Mesothelial cell of epicardium (in vitro differentiated cells): ENCODE measurements at regions not wholly inside any gene's neighbourhood (a gene's known extent, or its start where the extent isn't known, plus 50 kb on each side); places are given as distances from the start of the nearest gene placed in this dataset.

Experiments
- DNase-seq, 2 experiments: peaks; one replicate each; pipeline ENCODE4 v3.0.0; 2021; ENCODE audit warnings: low spot score in 2 of 2; ENCODE audit not compliant: unreplicated experiment in 2 of 2
- H3K27ac Mint-ChIP-seq: 2 replicates; pipeline ENCODE4 v1.8.0; 2021; ENCODE audit warnings: mixed read lengths
- H3K27me3 Mint-ChIP-seq: 2 replicates; pipeline ENCODE4 v1.8.0; 2021; ENCODE audit warnings: low read depth, mixed read lengths
- H3K36me3 Mint-ChIP-seq: 2 replicates; pipeline ENCODE4 v1.8.0; 2021; ENCODE audit warnings: mixed read lengths
- H3K4me1 Mint-ChIP-seq: 2 replicates; pipeline ENCODE4 v1.8.0; 2021; ENCODE audit warnings: mixed read lengths
- H3K4me3 Mint-ChIP-seq: 2 replicates; pipeline ENCODE4 v1.8.0; 2021; ENCODE audit warnings: mild to moderate bottlenecking, moderate library complexity, mixed read lengths
- H3K9me3 Mint-ChIP-seq: 2 replicates; pipeline ENCODE4 v1.8.0; 2021; ENCODE audit warnings: mixed read lengths
- CTCF ChIP-seq: fragments of 200-600 bp; sonication (generic); IDR thresholded peaks from one replicate; pipeline ENCODE4 v1.5.0; 2021; ENCODE audit warnings: antibody characterized with exemption; ENCODE audit not compliant: unreplicated experiment

GRCh38 chrX:10326578-10326977, 169.8 kb downstream of the CLCN4 start:
- DNase-seq = no peak
- Mint-ChIP-seq H3K36me3 (no peaks in the 10 kb centered on the region), H3K4me1 (peaks cover 12% of the 10 kb centered on the region), H3K27ac (no peak overlapping the region), H3K4me3 (no peak overlapping the region), H3K27me3 (no peaks in the 10 kb centered on the region), H3K9me3 (peaks cover 20% of the 10 kb centered on the region)
- TF ChIP-seq CTCF = no peak

GRCh38 chrX:10327651-10328050, 170.9 kb downstream of the CLCN4 start:
- no peak for DNase-seq
- no peak overlapping the region for H3K27ac Mint-ChIP-seq
- H3K4me1 Mint-ChIP-seq = peaks cover 12% of the 10 kb centered on the region
- H3K36me3 Mint-ChIP-seq = no peaks in the 10 kb centered on the region
- H3K9me3 Mint-ChIP-seq = peaks cover 18% of the 10 kb centered on the region
- H3K27me3 Mint-ChIP-seq = no peaks in the 10 kb centered on the region
- no peak overlapping the region for H3K4me3 Mint-ChIP-seq
- TF ChIP-seq CTCF = no peak

- H3K4me1 Mint-ChIP-seq = peaks cover 12% of the 10 kb centered on the region
- DNase-seq = no peak
- H3K36me3 Mint-ChIP-seq = no peaks in the 10 kb centered on the region
Measured at GRCh38 chrX:10329984-10330383, 173.2 kb downstream of the CLCN4 start.

GRCh38 chrX:10341309-10341708, 184.5 kb downstream of the CLCN4 start:
- no peak overlapping the region for H3K27ac Mint-ChIP-seq
- TF ChIP-seq CTCF = no peak
- H3K36me3 Mint-ChIP-seq = no peaks in the 10 kb centered on the region
- no peak overlapping the region for H3K4me3 Mint-ChIP-seq
- peaks cover 38% of the 10 kb centered on the region for H3K9me3 Mint-ChIP-seq
- peaks cover 3% of the 10 kb centered on the region for H3K4me1 Mint-ChIP-seq
- H3K27me3 Mint-ChIP-seq = no peaks in the 10 kb centered on the region
- no peak for DNase-seq

More at GRCh38 chrX:10329984-10330383, 173.2 kb downstream of the CLCN4 start:
- Mint-ChIP-seq H3K27ac (no peak overlapping the region), H3K4me3 (no peak overlapping the region), H3K9me3 (peaks cover 11% of the 10 kb centered on the region), H3K27me3 (no peaks in the 10 kb centered on the region)
- no peak for TF ChIP-seq CTCF

- H3K36me3 Mint-ChIP-seq = peaks cover 2% of the 10 kb centered on the region
- H3K9me3 Mint-ChIP-seq = peaks cover 46% of the 10 kb centered on the region
- peaks cover 2% of the 10 kb centered on the region for H3K4me1 Mint-ChIP-seq
- H3K27me3 Mint-ChIP-seq = no peaks in the 10 kb centered on the region
- H3K4me3 Mint-ChIP-seq = no peak overlapping the region
- no peak for TF ChIP-seq CTCF
- no peak for DNase-seq
- no peak overlapping the region for H3K27ac Mint-ChIP-seq
Measured at GRCh38 chrX:10350221-10350620, 193.4 kb downstream of the CLCN4 start.

GRCh38 chrX:10350981-10351380, 194.2 kb downstream of the CLCN4 start:
- no peak for TF ChIP-seq CTCF
- no peak overlapping the region for H3K4me3 Mint-ChIP-seq
- DNase-seq = no peak
- no peaks in the 10 kb centered on the region for H3K27me3 Mint-ChIP-seq
- H3K4me1 Mint-ChIP-seq = peaks cover 2% of the 10 kb centered on the region
- H3K36me3 Mint-ChIP-seq = peaks cover 2% of the 10 kb centered on the region
- H3K27ac Mint-ChIP-seq = no peak overlapping the region
- H3K9me3 Mint-ChIP-seq = peaks cover 41% of the 10 kb centered on the region
